ENCODE measurements at regions not wholly inside any gene's neighbourhood (a gene's known extent, or its start where the extent isn't known, plus 50 kb on each side); places are given as distances from the start of the nearest gene placed in this dataset.

DNA sequence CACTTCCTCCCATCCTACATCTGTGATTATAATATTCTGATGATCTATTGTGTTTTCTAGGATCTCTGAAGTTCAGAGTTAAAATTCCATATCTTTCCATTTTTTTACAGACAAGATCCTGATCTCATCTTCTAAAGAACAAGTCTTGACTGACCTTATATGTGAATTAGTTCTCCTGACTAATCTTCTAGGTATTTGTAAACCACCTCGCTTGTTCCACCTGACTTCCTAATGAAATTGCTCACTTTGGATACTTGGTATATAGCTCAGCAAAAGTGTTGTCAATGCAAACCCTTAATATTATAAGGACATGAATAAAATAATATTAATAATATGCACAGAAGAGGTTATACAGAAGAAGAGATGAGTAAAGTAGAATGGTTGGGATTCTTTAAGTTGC lies 68.2 kb upstream of the NR4A3 start:
- no peak for TF ChIP-seq CTCF (conservative IDR thresholded peaks at IDR 0.05; ENCODE audit: low read depth, low read length)
- no peak for TF ChIP-seq EZH2 (IDR thresholded peaks at IDR 0.05; ENCODE audit: borderline replicate concordance, low read depth, low read length, poor library complexity, severe bottlenecking)

Measured in A673 (cell line).